Astrocyte of the spinal cord (primary cell): ENCODE measurements at regions not wholly inside any gene's neighbourhood (a gene's known extent, or its start where the extent isn't known, plus 50 kb on each side); places are given as distances from the start of the nearest gene placed in this dataset.

Experiments
- DNase-seq: peaks from one replicate; pipeline ENCODE4 v3.0.0; 2011; ENCODE audit warnings: low read depth, low spot score
- H3K4me3 ChIP-seq: 2 replicates; pipeline ENCODE4 v1.5.1; 2011; ENCODE audit warnings: low read depth, mild to moderate bottlenecking, low read length, moderate library complexity
- CTCF ChIP-seq: IDR thresholded peaks from 2 replicates; pipeline ENCODE4 v1.5.1; 2012; ENCODE audit warnings: low read depth, mild to moderate bottlenecking, low read length, inconsistent platforms
- in situ Hi-C: cut with HindIII; loops from 2 replicates; pipeline ENCODE4 v1.10.0; 2017; ENCODE audit warnings: low sequenced_read_pairs

GRCh38 chr16:48850097-48850770, 240.3 kb upstream of the N4BP1 start:
- in situ Hi-C loops: no loop called here
- no peak for DNase-seq
- no peak for TF ChIP-seq CTCF
- H3K4me3 ChIP-seq: no peak overlapping the region

- H3K4me3 ChIP-seq: no peak overlapping the region
- in situ Hi-C loops: no loop called here
- TF ChIP-seq CTCF: no peak
- no peak for DNase-seq
Measured at GRCh38 chr16:48846277-48846676, 236.3 kb upstream of the N4BP1 start.

- DNase-seq: no peak
- H3K4me3 ChIP-seq: no peak overlapping the region
- in situ Hi-C loops: no loop called here
- TF ChIP-seq CTCF: no peak
Measured at GRCh38 chr16:48845261-48845660, 235.3 kb upstream of the N4BP1 start.

GRCh38 chr16:48838349-48838748, 228.4 kb upstream of the N4BP1 start:
- no peak overlapping the region for H3K4me3 ChIP-seq
- TF ChIP-seq CTCF: no peak
- DNase-seq: no peak
- in situ Hi-C loops: no loop called here

GRCh38 chr16:48836636-48837035, 226.7 kb upstream of the N4BP1 start:
- no peak for DNase-seq
- TF ChIP-seq CTCF: no peak
- no peak overlapping the region for H3K4me3 ChIP-seq
- in situ Hi-C loops: no loop called here

- H3K4me3 ChIP-seq: no peak overlapping the region
- DNase-seq: no peak
- no peak for TF ChIP-seq CTCF
- in situ Hi-C loops: no loop called here
Measured at GRCh38 chr16:48836067-48836466, 226.1 kb upstream of the N4BP1 start.
